ENCODE measurements at regions not wholly inside any gene's neighbourhood (a gene's known extent, or its start where the extent isn't known, plus 50 kb on each side); places are given as distances from the start of the nearest gene placed in this dataset.

GRCh38 chr6:22020299-22021003, 276.4 kb downstream of the PRL start:
- ChIA-PET POLR2A (interaction anchor here (0.6 kb wide), 1 partner anchor 1351 kb away, joined by 4 read pairs; no protein-coding TSS in a partner anchor), CTCF (no interaction called here)
- TF ChIP-seq CTCF (IDR thresholded peaks at IDR 0.05; ENCODE audit: insufficient read depth, low read depth, low read length), result no peak
- H3K27me3 ChIP-seq (ENCODE audit: control insufficient read depth, insufficient read depth, low read length), result no peaks in the 10 kb centered on the region
- no peaks in the 10 kb centered on the region for H3K36me3 ChIP-seq (ENCODE audit: control insufficient read depth, insufficient read depth, low read length)
- no peak for DNase-seq (ENCODE audit: low read depth)
- no peak overlapping the region for H3K4me3 ChIP-seq (ENCODE audit: low read depth, low read length)

- Histone ChIP-seq H3K27me3 (ENCODE audit: control insufficient read depth, insufficient read depth, low read length) (no peaks in the 10 kb centered on the region), H3K4me3 (ENCODE audit: low read depth, low read length) (no peak overlapping the region), H3K36me3 (ENCODE audit: control insufficient read depth, insufficient read depth, low read length) (no peaks in the 10 kb centered on the region)
- DNase-seq (ENCODE audit: low read depth), result no peak
- no peak for TF ChIP-seq CTCF (IDR thresholded peaks at IDR 0.05; ENCODE audit: insufficient read depth, low read depth, low read length)
- ChIA-PET POLR2A (no interaction called here), CTCF (no interaction called here)
These were observed 274.9 kb downstream of the PRL start for GRCh38 chr6:22021966-22022365.

DNA sequence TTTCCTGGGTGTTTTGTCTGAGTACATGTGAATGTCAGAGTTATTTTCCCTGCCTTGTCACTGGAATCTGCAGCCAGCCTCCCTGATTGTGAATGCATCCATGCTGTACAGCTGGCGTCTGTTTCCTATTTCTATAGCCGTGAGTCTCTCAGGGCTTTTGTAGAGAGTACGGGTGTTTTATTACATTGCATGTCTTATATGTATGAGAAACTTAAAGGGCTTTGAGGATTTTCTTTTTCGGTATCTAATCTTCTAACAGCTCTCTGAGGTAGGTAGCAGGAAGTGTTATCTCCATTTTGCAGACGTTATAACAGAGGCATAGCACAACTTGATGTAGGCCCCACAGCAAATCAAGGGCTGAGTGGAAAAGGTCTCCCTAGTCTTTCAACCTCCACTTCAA, 272.9 kb downstream of the PRL start:
- TF ChIP-seq CTCF (IDR thresholded peaks at IDR 0.05; ENCODE audit: insufficient read depth, low read depth, low read length), result no peak
- H3K27me3 ChIP-seq (ENCODE audit: control insufficient read depth, insufficient read depth, low read length), result no peaks in the 10 kb centered on the region
- CTCF ChIA-PET, result interaction anchor here (0.6 kb wide), 1 partner anchor 306 kb away, joined by 4 read pairs; no protein-coding TSS in a partner anchor
- H3K36me3 ChIP-seq (ENCODE audit: control insufficient read depth, insufficient read depth, low read length), result no peaks in the 10 kb centered on the region
- DNase-seq (ENCODE audit: low read depth), result no peak
- no peak overlapping the region for H3K4me3 ChIP-seq (ENCODE audit: low read depth, low read length)
- POLR2A ChIA-PET, result no interaction called here

- no peaks in the 10 kb centered on the region; the same call in 1 of the 2 replicates for H3K27me3 ChIP-seq (ENCODE audit: control insufficient read depth, insufficient read depth, low read length)
- POLR2A ChIA-PET, result no interaction called here
- no peak overlapping the region for H3K4me3 ChIP-seq (ENCODE audit: low read depth, low read length)
- H3K36me3 ChIP-seq (ENCODE audit: control insufficient read depth, insufficient read depth, low read length), result no peaks in the 10 kb centered on the region
- CTCF ChIA-PET, result interaction anchor here (0.6 to 1.3 kb wide), 3 partner anchors 8 to 15 kb away, joined by 3 read pairs; no protein-coding TSS in a partner anchor
- no peak for DNase-seq (ENCODE audit: low read depth)
- no peak for TF ChIP-seq CTCF (IDR thresholded peaks at IDR 0.05; ENCODE audit: insufficient read depth, low read depth, low read length)
These were observed 271.8 kb downstream of the PRL start for GRCh38 chr6:22024973-22025467.

DNA sequence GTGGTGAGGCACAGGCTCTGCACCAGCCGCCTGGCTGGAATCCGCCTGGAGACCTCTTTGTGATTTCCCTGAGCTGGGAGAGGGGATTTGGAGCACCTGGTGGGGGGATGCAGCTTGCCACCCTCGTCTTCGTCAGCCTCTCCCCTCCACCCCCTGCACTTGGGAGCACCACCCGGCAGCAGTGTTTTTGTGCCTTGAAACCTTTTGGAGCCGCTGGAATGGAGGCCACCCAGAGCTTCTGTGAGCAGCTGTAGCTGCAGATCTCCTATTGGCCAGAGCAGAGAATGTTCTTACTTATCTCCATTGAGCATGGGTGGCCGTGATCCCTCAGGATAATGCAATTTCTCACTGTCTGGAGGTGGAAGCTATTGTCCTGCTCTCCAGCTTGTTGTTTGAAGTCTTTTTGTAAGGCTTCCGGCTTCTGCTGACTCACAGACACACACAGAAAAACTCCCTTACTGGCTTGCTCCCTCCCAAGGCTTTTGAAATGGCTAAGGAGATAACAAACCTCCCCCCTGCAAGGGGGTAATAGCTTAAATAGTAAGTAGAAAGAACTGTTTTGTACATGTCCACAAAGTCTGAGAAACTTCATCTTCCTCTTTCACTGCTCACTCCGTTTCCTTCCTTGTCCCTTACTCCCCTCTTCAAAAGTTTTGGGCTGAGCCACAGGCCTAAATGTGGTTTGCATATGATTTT, 271.2 kb downstream of the PRL start:
- Histone ChIP-seq H3K4me3 (ENCODE audit: low read depth, low read length) (no peak overlapping the region), H3K27me3 (ENCODE audit: control insufficient read depth, insufficient read depth, low read length) (no peaks in the 10 kb centered on the region; the same call in 1 of the 2 replicates), H3K36me3 (ENCODE audit: control insufficient read depth, insufficient read depth, low read length) (no peaks in the 10 kb centered on the region)
- DNase-seq (ENCODE audit: low read depth), result peak; percentile 14
- no peak for TF ChIP-seq CTCF (IDR thresholded peaks at IDR 0.05; ENCODE audit: insufficient read depth, low read depth, low read length)
- POLR2A ChIA-PET, result no interaction called here
- CTCF ChIA-PET, result interaction anchor here (0.6 to 1.3 kb wide), 3 partner anchors 9 to 318 kb away, joined by 3 read pairs; no protein-coding TSS in a partner anchor
